Astrocyte of the cerebellum (primary cell): ENCODE measurements at regions not wholly inside any gene's neighbourhood (a gene's known extent, or its start where the extent isn't known, plus 50 kb on each side); places are given as distances from the start of the nearest gene placed in this dataset.
A peak's percentile ranks its signal among the peaks of the same experiment; 100 is the strongest.
"Not testable (repeated sequence)": the region's sequence is repeated elsewhere in the genome, so short reads cannot be mapped to it uniquely, and the experiment has no call there.

Experiments
- DNase-seq: peaks from one replicate; pipeline ENCODE4 v3.0.0-alpha.2; 2011; ENCODE audit warnings: low read depth
- H3K4me3 ChIP-seq: 2 replicates; pipeline ENCODE4 v1.5.1; 2011; ENCODE audit warnings: mild to moderate bottlenecking, low read depth, low read length, moderate library complexity
- CTCF ChIP-seq: IDR thresholded peaks from 2 replicates; pipeline ENCODE4 v1.5.1; 2012; ENCODE audit warnings: low read length, low read depth, moderate library complexity, mild to moderate bottlenecking; ENCODE audit errors: missing control alignments
- in situ Hi-C: cut with HindIII; loops from 2 replicates; pipeline ENCODE4 v1.10.0; 2017; ENCODE audit warnings: low sequenced_read_pairs

GRCh38 chrX:138073626-138074025, 507.7 kb downstream of the ZIC3 start:
- no peak overlapping the region for H3K4me3 ChIP-seq
- in situ Hi-C loops: no loop called here
- no peak for DNase-seq

GRCh38 chrX:138082251-138082650, 516.3 kb downstream of the ZIC3 start:
- no peak for DNase-seq
- no peak overlapping the region for H3K4me3 ChIP-seq
- TF ChIP-seq CTCF: no peak
- in situ Hi-C loops: no loop called here

More at GRCh38 chrX:138073626-138074025, 507.7 kb downstream of the ZIC3 start:
- TF ChIP-seq CTCF: no peak

- no peak for TF ChIP-seq CTCF
- in situ Hi-C loops: no loop called here
- no peak for DNase-seq
- no peak overlapping the region for H3K4me3 ChIP-seq
Observed at GRCh38 chrX:138082896-138083295, 517.0 kb downstream of the ZIC3 start.

GRCh38 chrX:138110910-138111309, 545.0 kb downstream of the ZIC3 start:
- DNase-seq, H3K4me3 ChIP-seq, in situ Hi-C loops: not testable (repeated sequence)

GRCh38 chrX:138127314-138127713, 561.4 kb downstream of the ZIC3 start:
- no peak overlapping the region for H3K4me3 ChIP-seq
- DNase-seq: no peak
- in situ Hi-C loops: no loop called here

GRCh38 chrX:138128027-138128671, 562.2 kb downstream of the ZIC3 start:
- no peak overlapping the region for H3K4me3 ChIP-seq
- no peak for DNase-seq
- in situ Hi-C loops: no loop called here
- peak; percentile 69 for TF ChIP-seq CTCF

More at GRCh38 chrX:138127314-138127713, 561.4 kb downstream of the ZIC3 start:
- TF ChIP-seq CTCF: no peak

- no peak for DNase-seq
- TF ChIP-seq CTCF: no peak
- in situ Hi-C loops: no loop called here
- no peak overlapping the region for H3K4me3 ChIP-seq
Observed at GRCh38 chrX:138150709-138151108, 560.8 kb downstream of the FGF13 start.
